ENCODE measurements at regions not wholly inside any gene's neighbourhood (a gene's known extent, or its start where the extent isn't known, plus 50 kb on each side); places are given as distances from the start of the nearest gene placed in this dataset.

DNA sequence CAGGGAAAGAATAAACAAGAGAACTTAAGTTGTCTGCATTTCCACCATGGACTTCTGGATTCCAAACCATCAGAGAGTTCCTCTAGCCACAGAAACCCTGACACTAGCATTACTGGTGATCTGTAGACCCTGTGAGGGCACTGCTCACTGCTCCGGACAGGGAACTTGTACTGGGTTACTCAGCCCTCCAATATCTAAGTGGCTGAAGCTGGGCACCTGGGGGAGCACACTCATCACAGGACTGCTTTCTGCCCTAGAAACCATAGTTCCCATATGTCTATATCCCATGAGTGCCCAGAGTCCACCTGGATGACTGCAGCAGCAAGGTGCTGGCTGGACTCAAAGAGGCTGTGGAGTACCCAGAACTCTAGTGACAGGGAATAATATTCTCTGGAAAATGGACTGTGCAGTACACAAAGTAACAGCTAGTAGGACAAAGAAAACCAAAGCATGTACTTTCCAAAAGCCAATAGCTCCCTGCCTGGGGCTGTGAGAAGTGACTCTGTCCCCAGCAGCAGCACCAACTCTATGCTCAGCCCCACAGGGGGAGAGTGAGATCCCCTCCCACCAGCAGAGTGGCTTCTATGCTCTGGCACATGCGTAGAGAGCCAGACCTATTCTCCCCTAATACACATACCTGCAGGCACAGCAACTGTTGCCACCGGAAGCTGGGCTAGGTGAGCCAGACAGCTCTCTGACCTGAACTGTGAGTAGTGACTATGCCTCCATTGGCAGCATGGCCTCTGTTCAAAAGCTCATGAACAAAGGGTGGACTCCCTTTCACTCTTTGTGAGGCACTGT lies 472.9 kb upstream of the FTMT start:
- TF ChIP-seq, protein P1, sequence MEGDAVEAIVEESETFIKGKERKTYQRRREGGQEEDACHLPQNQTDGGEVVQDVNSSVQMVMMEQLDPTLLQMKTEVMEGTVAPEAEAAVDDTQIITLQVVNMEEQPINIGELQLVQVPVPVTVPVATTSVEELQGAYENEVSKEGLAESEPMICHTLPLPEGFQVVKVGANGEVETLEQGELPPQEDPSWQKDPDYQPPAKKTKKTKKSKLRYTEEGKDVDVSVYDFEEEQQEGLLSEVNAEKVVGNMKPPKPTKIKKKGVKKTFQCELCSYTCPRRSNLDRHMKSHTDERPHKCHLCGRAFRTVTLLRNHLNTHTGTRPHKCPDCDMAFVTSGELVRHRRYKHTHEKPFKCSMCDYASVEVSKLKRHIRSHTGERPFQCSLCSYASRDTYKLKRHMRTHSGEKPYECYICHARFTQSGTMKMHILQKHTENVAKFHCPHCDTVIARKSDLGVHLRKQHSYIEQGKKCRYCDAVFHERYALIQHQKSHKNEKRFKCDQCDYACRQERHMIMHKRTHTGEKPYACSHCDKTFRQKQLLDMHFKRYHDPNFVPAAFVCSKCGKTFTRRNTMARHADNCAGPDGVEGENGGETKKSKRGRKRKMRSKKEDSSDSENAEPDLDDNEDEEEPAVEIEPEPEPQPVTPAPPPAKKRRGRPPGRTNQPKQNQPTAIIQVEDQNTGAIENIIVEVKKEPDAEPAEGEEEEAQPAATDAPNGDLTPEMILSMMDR (conservative IDR thresholded peaks at IDR 0.05) = no peak
- TF ChIP-seq ZFX (IDR thresholded peaks at IDR 0.05) = no peak

All from C4-2B (cell line).